GM12873 (cell line): ENCODE measurements at regions not wholly inside any gene's neighbourhood (a gene's known extent, or its start where the extent isn't known, plus 50 kb on each side); places are given as distances from the start of the nearest gene placed in this dataset.

Experiments
- TF ChIP-seq, protein P1 (sequence below): IDR thresholded peaks from 2 replicates; pipeline ENCODE4 v1.5.1; 2012; ENCODE audit warnings: low read depth, mild to moderate bottlenecking, moderate library complexity, low read length, control low read depth; ENCODE audit not compliant: insufficient read depth; ENCODE audit errors: missing control alignments

DNA sequence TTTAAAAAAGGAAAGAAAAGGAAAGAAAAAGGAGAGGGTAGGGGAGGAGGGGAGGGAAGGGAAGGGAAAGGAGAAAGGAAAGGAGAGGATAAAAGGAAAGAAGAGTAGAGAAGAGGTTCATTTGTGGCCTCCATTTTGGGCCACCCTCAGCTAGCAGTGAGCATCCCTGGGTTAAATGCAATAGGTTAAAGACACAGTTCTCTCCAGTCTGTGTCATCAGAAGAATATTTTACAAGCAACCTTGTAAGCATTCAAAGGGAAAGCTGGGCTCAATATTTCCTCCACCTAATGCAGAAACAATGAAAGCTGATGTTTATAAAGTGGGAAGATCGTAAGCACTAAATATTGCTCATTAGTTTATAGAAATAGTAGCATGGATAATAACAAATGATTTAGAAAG lies 219.1 kb upstream of the PITRM1 start:
- TF ChIP-seq, protein P1, sequence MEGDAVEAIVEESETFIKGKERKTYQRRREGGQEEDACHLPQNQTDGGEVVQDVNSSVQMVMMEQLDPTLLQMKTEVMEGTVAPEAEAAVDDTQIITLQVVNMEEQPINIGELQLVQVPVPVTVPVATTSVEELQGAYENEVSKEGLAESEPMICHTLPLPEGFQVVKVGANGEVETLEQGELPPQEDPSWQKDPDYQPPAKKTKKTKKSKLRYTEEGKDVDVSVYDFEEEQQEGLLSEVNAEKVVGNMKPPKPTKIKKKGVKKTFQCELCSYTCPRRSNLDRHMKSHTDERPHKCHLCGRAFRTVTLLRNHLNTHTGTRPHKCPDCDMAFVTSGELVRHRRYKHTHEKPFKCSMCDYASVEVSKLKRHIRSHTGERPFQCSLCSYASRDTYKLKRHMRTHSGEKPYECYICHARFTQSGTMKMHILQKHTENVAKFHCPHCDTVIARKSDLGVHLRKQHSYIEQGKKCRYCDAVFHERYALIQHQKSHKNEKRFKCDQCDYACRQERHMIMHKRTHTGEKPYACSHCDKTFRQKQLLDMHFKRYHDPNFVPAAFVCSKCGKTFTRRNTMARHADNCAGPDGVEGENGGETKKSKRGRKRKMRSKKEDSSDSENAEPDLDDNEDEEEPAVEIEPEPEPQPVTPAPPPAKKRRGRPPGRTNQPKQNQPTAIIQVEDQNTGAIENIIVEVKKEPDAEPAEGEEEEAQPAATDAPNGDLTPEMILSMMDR: no peak

DNA sequence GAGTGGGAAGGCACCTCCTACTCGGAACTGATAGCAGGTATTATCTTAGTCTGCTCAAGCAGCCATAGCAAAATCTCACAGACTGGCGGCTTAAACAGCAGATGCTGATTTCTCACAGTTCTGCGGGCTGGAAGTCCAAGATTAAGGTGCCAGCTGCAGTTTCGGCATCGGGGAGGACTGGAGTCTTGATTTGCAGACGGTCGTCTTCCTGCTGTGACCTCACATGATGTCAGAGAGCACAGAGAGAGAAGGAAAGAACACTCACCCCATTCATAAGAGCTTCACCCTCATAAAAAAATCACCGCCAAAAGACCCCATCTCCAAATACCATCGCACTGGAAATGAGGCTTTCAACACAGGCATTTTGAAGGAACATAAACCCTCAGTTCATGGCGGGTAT lies 216.5 kb upstream of the PITRM1 start:
- TF ChIP-seq, protein P1: no peak

DNA sequence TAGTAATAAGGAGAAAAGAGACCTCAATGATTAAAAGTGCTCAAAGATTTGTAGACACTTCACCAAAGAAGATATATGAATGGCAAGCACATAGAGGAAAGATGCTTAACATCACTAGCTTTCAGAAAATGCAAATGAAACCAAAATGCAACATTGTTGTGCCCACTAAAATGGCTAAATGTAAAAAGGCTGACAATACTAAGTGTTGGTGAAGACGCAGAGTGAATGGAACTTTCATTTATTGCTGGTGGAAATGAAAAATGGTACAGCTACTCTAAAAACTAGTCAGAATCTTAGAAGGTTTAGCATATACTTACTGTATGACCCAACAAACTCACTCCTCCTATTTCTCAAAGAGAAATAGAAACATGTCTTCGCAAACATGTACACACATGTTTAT lies 212.9 kb upstream of the PITRM1 start:
- TF ChIP-seq, protein P1: no peak

DNA sequence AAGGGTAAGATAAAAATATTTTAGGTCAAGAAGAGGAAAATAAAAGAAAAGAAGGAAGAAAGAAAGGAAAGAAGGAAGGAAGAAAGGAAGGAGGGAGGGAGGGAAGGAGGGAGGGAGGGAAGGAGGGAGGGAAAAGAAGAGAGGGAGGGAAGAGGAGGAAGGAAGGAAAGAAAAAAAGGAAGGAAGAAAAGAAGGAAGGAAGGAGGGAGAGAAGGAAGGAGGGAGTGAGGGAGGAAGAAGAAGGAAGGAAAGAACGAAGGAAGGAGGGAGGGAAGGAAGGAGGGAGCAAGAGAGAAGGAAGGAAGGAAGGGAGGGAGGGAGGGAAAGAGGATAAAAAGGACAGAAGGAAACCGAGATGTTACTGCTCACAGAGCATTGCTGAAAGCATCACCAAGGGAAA lies 209.5 kb upstream of the PITRM1 start:
- TF ChIP-seq, protein P1: no peak

DNA sequence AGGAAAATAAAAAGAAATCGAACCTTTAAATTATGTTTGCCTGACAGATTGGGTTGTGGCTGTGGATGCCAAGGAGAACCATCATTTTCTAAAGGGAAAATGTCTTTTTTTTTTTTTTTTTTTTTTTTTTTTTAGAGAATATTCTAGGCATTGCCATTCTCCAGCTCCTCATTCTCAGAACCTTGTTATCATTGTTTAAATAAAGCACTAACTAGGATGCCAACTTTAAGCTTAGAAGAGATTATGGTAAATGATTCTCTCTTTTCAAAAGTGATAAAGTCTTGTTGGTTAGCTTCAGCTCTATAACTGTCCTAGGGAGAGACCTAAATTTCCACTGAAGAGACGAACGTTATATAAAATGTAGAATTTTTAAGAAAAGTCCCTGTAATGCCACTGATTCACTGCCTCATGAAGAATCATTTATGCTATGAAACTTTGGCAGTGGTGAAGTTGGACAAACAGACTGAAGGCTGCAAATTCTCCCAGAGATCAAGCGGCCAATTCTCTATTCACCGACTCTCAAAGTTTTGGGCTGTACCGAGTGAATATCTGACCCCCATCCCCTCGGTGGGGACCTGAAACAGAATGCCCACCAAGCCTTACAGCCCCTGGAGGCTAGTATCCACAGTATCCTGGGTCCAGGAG lies 207.9 kb upstream of the PITRM1 start:
- TF ChIP-seq, protein P1: no peak

DNA sequence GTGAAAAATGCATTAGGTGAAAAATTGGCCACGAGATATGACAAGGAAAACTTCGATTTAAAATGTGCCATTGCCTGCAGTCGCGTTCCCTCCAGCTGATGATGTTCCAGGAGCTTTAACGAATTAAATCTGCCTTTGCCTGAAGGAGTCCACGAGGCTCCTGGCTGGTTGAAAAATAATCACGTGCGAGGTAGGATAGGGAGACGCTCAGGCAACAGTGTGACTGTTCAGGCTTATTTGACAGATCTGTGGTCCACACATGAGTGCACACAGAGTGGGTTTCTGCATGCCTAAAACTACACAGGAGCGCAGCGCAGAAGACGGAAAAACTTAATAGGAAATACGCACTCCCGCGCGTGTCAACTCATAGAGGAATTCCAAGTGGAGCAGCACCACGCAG lies 204.0 kb upstream of the PITRM1 start:
- TF ChIP-seq, protein P1: no peak

DNA sequence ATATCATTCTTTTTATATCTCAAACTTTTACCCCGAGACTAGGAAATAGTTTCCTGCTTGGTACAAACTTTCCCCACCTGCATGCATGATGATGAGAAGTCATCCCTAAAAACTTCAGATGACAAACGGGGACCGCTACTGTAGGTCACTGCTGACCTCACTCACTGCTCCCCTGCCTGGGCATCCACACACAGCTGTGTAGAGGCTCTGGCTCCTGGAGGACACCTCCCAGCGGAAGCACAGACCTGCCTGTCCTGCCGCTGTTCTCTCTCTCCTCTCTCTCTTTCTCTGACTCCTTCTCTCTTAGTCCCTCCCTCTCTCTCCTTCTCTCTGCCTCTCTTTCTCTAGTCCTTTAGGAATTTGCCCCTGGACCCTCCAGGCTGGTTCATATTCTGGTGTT lies 202.9 kb upstream of the PITRM1 start:
- TF ChIP-seq, protein P1: no peak
